ENCODE measurements at regions not wholly inside any gene's neighbourhood (a gene's known extent, or its start where the extent isn't known, plus 50 kb on each side); places are given as distances from the start of the nearest gene placed in this dataset.

- no peak for DNase-seq
These were observed 764.2 kb upstream of the ARRDC4 start for GRCh38 chr15:97196048-97197014.

- DNase-seq, result no peak
These were observed 761.0 kb upstream of the ARRDC4 start for GRCh38 chr15:97199393-97200051.

- DNase-seq, result no peak
These were observed 760.3 kb upstream of the ARRDC4 start for GRCh38 chr15:97200161-97200560.

- no peak for DNase-seq
These were observed 750.2 kb upstream of the ARRDC4 start for GRCh38 chr15:97210277-97210676.

- no peak for DNase-seq
These were observed 744.9 kb upstream of the ARRDC4 start for GRCh38 chr15:97215629-97216028.

- no peak for DNase-seq
These were observed 736.3 kb upstream of the ARRDC4 start for GRCh38 chr15:97224191-97224641.

- DNase-seq, result no peak
These were observed 725.5 kb upstream of the ARRDC4 start for GRCh38 chr15:97234851-97235610.

- DNase-seq, result no peak
These were observed 724.9 kb upstream of the ARRDC4 start for GRCh38 chr15:97235611-97235985.

- no peak for DNase-seq
These were observed 724.4 kb upstream of the ARRDC4 start for GRCh38 chr15:97236140-97236539.

- DNase-seq, result no peak
These were observed 723.3 kb upstream of the ARRDC4 start for GRCh38 chr15:97237160-97237559.

GRCh38 chr15:97248376-97248775 is 712.1 kb upstream of the ARRDC4 start:
- no peak for DNase-seq

GRCh38 chr15:97259943-97260342 is 700.6 kb upstream of the ARRDC4 start:
- DNase-seq, result no peak

GRCh38 chr15:97301166-97301565 is 659.3 kb upstream of the ARRDC4 start:
- no peak for DNase-seq

GRCh38 chr15:97316362-97316761 is 644.1 kb upstream of the ARRDC4 start:
- DNase-seq, result no peak

GRCh38 chr15:97317163-97317562 is 643.3 kb upstream of the ARRDC4 start:
- DNase-seq, result no peak

GRCh38 chr15:97319291-97319690 is 641.2 kb upstream of the ARRDC4 start:
- DNase-seq, result no peak

- DNase-seq, result no peak
These were observed 614.3 kb upstream of the ARRDC4 start for GRCh38 chr15:97346221-97346620.

GRCh38 chr15:97350813-97351212 is 609.7 kb upstream of the ARRDC4 start:
- DNase-seq, result no peak

GRCh38 chr15:97383516-97383915 is 577.0 kb upstream of the ARRDC4 start:
- no peak for DNase-seq

- no peak for DNase-seq
These were observed 573.6 kb upstream of the ARRDC4 start for GRCh38 chr15:97386940-97387339.

GRCh38 chr15:97401195-97401594 is 559.3 kb upstream of the ARRDC4 start:
- no peak for DNase-seq

GRCh38 chr15:97401970-97402369 is 558.5 kb upstream of the ARRDC4 start:
- DNase-seq, result no peak

GRCh38 chr15:97406841-97407240 is 553.7 kb upstream of the ARRDC4 start:
- no peak for DNase-seq
